Tibial nerve (tissue), 3 donors: ENCODE measurements at regions not wholly inside any gene's neighbourhood (a gene's known extent, or its start where the extent isn't known, plus 50 kb on each side); places are given as distances from the start of the nearest gene placed in this dataset.

Source experiments
- CTCF ChIP-seq, 5 experiments: fragments of 200-600 bp in 3 of 5; fragments of 450-650 bp in 2 of 5; sonication (generic) in 3 of 5; IDR thresholded peaks; one replicate each; pipeline ENCODE4 v1.5.1; 2016 to 2019; ENCODE audit warnings: antibody characterized with exemption in 5 of 5, mild to moderate bottlenecking in 3 of 5, moderate library complexity in 2 of 5
- POLR2A ChIP-seq, 2 donors: fragments of 450-650 bp; IDR thresholded peaks; one replicate each; pipeline ENCODE4 v1.6.1; 2017; ENCODE audit warnings: antibody characterized with exemption in 2 of 2, mild to moderate bottlenecking in 2 of 2, moderate library complexity in 2 of 2

DNA sequence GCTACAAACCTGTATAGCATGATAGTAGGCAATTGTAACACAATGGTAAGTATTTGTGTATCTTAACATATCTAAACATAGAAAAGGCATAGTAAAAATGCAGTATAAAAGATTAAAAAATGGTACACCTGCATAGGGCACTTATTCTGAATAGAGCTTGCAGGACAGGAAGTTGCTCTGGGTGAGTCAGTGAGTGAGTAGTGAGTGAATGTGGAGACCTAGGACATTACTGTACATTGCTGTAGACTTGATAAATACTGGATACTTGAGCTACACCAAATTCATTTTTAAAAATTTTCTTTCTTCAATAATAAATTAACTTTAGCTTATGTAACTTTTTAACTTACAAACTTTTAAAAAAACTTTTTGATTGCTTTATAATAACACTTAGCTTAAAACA, 68.2 kb upstream of the MAML3 start:
- no peak for TF ChIP-seq POLR2A (IDR thresholded peaks at IDR 0.05)
- TF ChIP-seq CTCF (IDR thresholded peaks at IDR 0.05): no peak
